ENCODE measurements at regions not wholly inside any gene's neighbourhood (a gene's known extent, or its start where the extent isn't known, plus 50 kb on each side); places are given as distances from the start of the nearest gene placed in this dataset.

DNA sequence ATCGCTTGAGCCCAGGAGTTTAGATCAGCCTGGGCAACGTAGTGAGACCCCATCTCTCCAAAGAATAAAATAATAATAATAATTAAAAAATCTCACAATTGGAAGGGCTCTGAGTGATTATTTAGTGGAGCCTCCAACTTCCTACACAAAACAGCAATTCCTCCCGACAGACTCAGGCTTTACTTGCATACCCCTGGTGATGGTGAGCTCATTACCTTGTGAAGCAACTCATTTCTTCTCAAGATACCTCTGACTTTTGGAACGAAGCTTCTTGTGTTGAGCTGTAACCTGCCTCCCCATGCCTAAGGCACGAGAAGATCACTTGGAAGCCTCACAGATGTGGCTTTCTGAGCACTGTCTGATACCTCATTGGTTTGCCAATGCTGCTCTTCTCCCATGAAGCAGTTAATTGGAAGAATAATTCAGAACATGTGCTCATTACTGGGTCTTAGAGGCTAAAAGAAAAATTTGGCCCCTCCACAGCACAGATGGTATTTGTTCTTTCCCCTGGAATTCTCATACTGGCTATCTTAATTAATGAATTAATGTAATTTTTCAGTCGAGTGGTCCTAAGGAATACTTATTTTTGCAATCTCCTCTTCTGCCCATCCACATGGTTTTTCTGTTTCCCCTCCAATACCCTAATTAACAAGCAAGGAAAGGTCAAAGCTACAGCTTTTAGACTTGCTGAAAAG lies 769.0 kb downstream of the TYW1 start:
- H3K4me3 ChIP-seq (ENCODE audit: low read depth in 1 of 2, low read length in 2 of 2) = no peak overlapping the region
- H3K27ac ChIP-seq (ENCODE audit: low read length) = no peak overlapping the region
- H3K27me3 ChIP-seq (ENCODE audit: insufficient read depth, low read length, poor library complexity) = no peaks in the 10 kb centered on the region
- no peaks in the 10 kb centered on the region for H3K36me3 ChIP-seq (ENCODE audit: insufficient read depth, low read length)
- no peak overlapping the region for H3K9ac ChIP-seq (ENCODE audit: low read depth, low read length)
- DNase-seq (no peak), ATAC-seq (ENCODE audit: insufficient read depth, low read depth) (no peak)
- no peaks in the 10 kb centered on the region for H3K79me2 ChIP-seq (ENCODE audit: insufficient read depth, low read length)
- no peaks in the 10 kb centered on the region for H3K4me1 ChIP-seq (ENCODE audit: insufficient read depth, low read length)
- H3K4me2 ChIP-seq (ENCODE audit: insufficient read depth, low read length) = no peak overlapping the region
- no peaks in the 10 kb centered on the region for H4K20me1 ChIP-seq (ENCODE audit: insufficient read depth, low read length)
- TF ChIP-seq EZH2 (IDR thresholded peaks at IDR 0.05; ENCODE audit: borderline replicate concordance, low read depth, low read length, severe bottlenecking) (no peak), CTCF (IDR thresholded peaks at IDR 0.05; ENCODE audit: borderline replicate concordance, extremely low read depth, low read length, poor library complexity, severe bottlenecking) (no peak)
- no peak overlapping the region for H2AFZ ChIP-seq (ENCODE audit: low read depth, low read length)
- H3K9me3 ChIP-seq (ENCODE audit: insufficient read depth, low read length, severe bottlenecking) = no peaks in the 10 kb centered on the region

GRCh38 chr7:67766906-67767410 lies 770.3 kb downstream of the TYW1 start:
- no peak overlapping the region for H3K4me3 ChIP-seq (ENCODE audit: low read depth in 1 of 2, low read length in 2 of 2)
- no peak overlapping the region for H3K27ac ChIP-seq (ENCODE audit: low read length)
- no peaks in the 10 kb centered on the region for H3K79me2 ChIP-seq (ENCODE audit: insufficient read depth, low read length)
- H3K27me3 ChIP-seq (ENCODE audit: insufficient read depth, low read length, poor library complexity) = no peaks in the 10 kb centered on the region
- H4K20me1 ChIP-seq (ENCODE audit: insufficient read depth, low read length) = no peaks in the 10 kb centered on the region
- H3K36me3 ChIP-seq (ENCODE audit: insufficient read depth, low read length) = no peaks in the 10 kb centered on the region
- ATAC-seq (ENCODE audit: insufficient read depth, low read depth) (no peak), DNase-seq (no peak)
- TF ChIP-seq EZH2 (IDR thresholded peaks at IDR 0.05; ENCODE audit: borderline replicate concordance, low read depth, low read length, severe bottlenecking) = no peak
- no peak for TF ChIP-seq CTCF (IDR thresholded peaks at IDR 0.05; ENCODE audit: borderline replicate concordance, extremely low read depth, low read length, poor library complexity, severe bottlenecking)
- H3K9me3 ChIP-seq (ENCODE audit: insufficient read depth, low read length, severe bottlenecking) = no peaks in the 10 kb centered on the region
- H3K4me2 ChIP-seq (ENCODE audit: insufficient read depth, low read length) = no peak overlapping the region
- H3K9ac ChIP-seq (ENCODE audit: low read depth, low read length) = no peak overlapping the region
- no peaks in the 10 kb centered on the region for H3K4me1 ChIP-seq (ENCODE audit: insufficient read depth, low read length)
- no peak overlapping the region for H2AFZ ChIP-seq (ENCODE audit: low read depth, low read length)

- DNase-seq = no peak
- H3K4me1 ChIP-seq (ENCODE audit: insufficient read depth, low read length) = no peaks in the 10 kb centered on the region
- H3K27ac ChIP-seq (ENCODE audit: low read length) = no peak overlapping the region
- H3K9me3 ChIP-seq (ENCODE audit: insufficient read depth, low read length, severe bottlenecking) = no peaks in the 10 kb centered on the region
- ATAC-seq (ENCODE audit: insufficient read depth, low read depth) = no peak
- H2AFZ ChIP-seq (ENCODE audit: low read depth, low read length) = no peak overlapping the region
- H3K4me3 ChIP-seq (ENCODE audit: low read depth in 1 of 2, low read length in 2 of 2) = no peak overlapping the region
- TF ChIP-seq CTCF (IDR thresholded peaks at IDR 0.05; ENCODE audit: borderline replicate concordance, extremely low read depth, low read length, poor library complexity, severe bottlenecking) (no peak), EZH2 (IDR thresholded peaks at IDR 0.05; ENCODE audit: borderline replicate concordance, low read depth, low read length, severe bottlenecking) (no peak)
- H3K79me2 ChIP-seq (ENCODE audit: insufficient read depth, low read length) = no peaks in the 10 kb centered on the region
- H3K36me3 ChIP-seq (ENCODE audit: insufficient read depth, low read length) = no peaks in the 10 kb centered on the region
- no peak overlapping the region for H3K4me2 ChIP-seq (ENCODE audit: insufficient read depth, low read length)
- H3K9ac ChIP-seq (ENCODE audit: low read depth, low read length) = no peak overlapping the region
- H3K27me3 ChIP-seq (ENCODE audit: insufficient read depth, low read length, poor library complexity) = no peaks in the 10 kb centered on the region
- no peaks in the 10 kb centered on the region for H4K20me1 ChIP-seq (ENCODE audit: insufficient read depth, low read length)
Measured at GRCh38 chr7:67771846-67772605, 775.4 kb downstream of the TYW1 start.

All from DND-41 (cell line).